Neural cell (in vitro differentiated cells): ENCODE measurements at regions not wholly inside any gene's neighbourhood (a gene's known extent, or its start where the extent isn't known, plus 50 kb on each side); places are given as distances from the start of the nearest gene placed in this dataset.

Source experiments
- H2AFZ ChIP-seq: fragments of 200-600, 300-800 bp; sonication (generic), shearing (Covaris generic); 2 replicates; pipeline ENCODE4 v1.6.0; 2014; ENCODE audit warnings: low read depth, mild to moderate bottlenecking, antibody characterized with exemption, low read length, moderate library complexity
- H3F3A ChIP-seq: fragments of 200-600 bp; shearing (Covaris generic); 2 replicates; pipeline ENCODE4 v1.6.1; 2016; ENCODE audit warnings: mild to moderate bottlenecking, moderate library complexity, mixed read lengths, antibody characterized with exemption, low read length; ENCODE audit not compliant: insufficient read depth, poor library complexity, severe bottlenecking
- H3K27ac ChIP-seq: fragments of 200-600, 300-800 bp; sonication (generic), shearing (Covaris generic); 2 replicates; pipeline ENCODE4 v1.5.1; 2014; ENCODE audit warnings: mild to moderate bottlenecking, low read length, moderate library complexity
- H3K27me3 ChIP-seq: fragments of 300-800, 200-600 bp; sonication (generic), shearing (Covaris generic); 2 replicates; pipeline ENCODE4 v1.6.0; 2014; ENCODE audit warnings: mild to moderate bottlenecking, low read depth, low read length, moderate library complexity; ENCODE audit not compliant: insufficient read depth
- H3K36me3 ChIP-seq: fragments of 300-800, 200-600 bp; sonication (generic), shearing (Covaris generic); 2 replicates; pipeline ENCODE4 v1.5.1; 2014; ENCODE audit warnings: mild to moderate bottlenecking, antibody characterized with exemption, low read length, moderate library complexity; ENCODE audit not compliant: insufficient read depth
- H3K4me2 ChIP-seq: fragments of 300-800, 200-600 bp; sonication (generic), shearing (Covaris generic); 2 replicates; pipeline ENCODE4 v1.6.0; 2014; ENCODE audit warnings: mild to moderate bottlenecking, low read length
- H3K4me3 ChIP-seq: fragments of 300-800, 200-600 bp; sonication (generic), shearing (Covaris generic); 2 replicates; pipeline ENCODE4 v1.5.1; 2014; ENCODE audit warnings: mild to moderate bottlenecking, low read length, moderate library complexity
- H3K79me2 ChIP-seq: fragments of 200-600 bp; shearing (Covaris generic); replicated peaks from 2 replicates; pipeline ENCODE4 v1.6.0; 2014; ENCODE audit warnings: mild to moderate bottlenecking, low read length, moderate library complexity; ENCODE audit not compliant: insufficient read depth
- H3K9ac ChIP-seq: fragments of 300-800, 200-600 bp; sonication (generic), shearing (Covaris generic); 2 replicates; pipeline ENCODE4 v1.6.1; 2016; ENCODE audit warnings: mild to moderate bottlenecking, low read length, mixed read lengths
- H3K9me2 ChIP-seq: fragments of 200-600 bp; shearing (Covaris generic); 2 replicates; pipeline ENCODE4 v1.6.1; 2016; ENCODE audit warnings: mild to moderate bottlenecking, low read length, mixed read lengths; ENCODE audit not compliant: insufficient read depth
- H3K9me3 ChIP-seq: fragments of 200-600, 300-800 bp; sonication (generic), shearing (Covaris generic); 2 replicates; pipeline ENCODE4 v1.6.1; 2016; ENCODE audit warnings: mild to moderate bottlenecking, mixed run types, low read length, moderate library complexity, mixed read lengths
- H4K20me1 ChIP-seq: fragments of 200-600 bp; shearing (Covaris generic); 2 replicates; pipeline ENCODE4 v1.6.1; 2016; ENCODE audit warnings: mild to moderate bottlenecking, mixed run types; ENCODE audit not compliant: insufficient read depth
- EP300 ChIP-seq: fragments of 450-650 bp; conservative IDR thresholded peaks from 2 replicates; pipeline ENCODE4 v1.6.1; 2014; ENCODE audit warnings: antibody characterized with exemption, mild to moderate bottlenecking, moderate library complexity; ENCODE audit not compliant: poor library complexity, severe bottlenecking
- EZH2 ChIP-seq: fragments of 200-600, 300-800 bp; shearing (Covaris generic), sonication (generic); IDR thresholded peaks from 2 replicates; pipeline ENCODE4 v1.6.1; 2014; ENCODE audit warnings: antibody characterized with exemption, low read length, borderline replicate concordance, mild to moderate bottlenecking; ENCODE audit not compliant: insufficient read depth, poor library complexity, severe bottlenecking
- MXI1 ChIP-seq: fragments of 450-650 bp; conservative IDR thresholded peaks from 2 replicates; pipeline ENCODE4 v1.6.1; 2014; ENCODE audit warnings: antibody characterized with exemption, mild to moderate bottlenecking; ENCODE audit not compliant: poor library complexity, severe bottlenecking
- POLR2AphosphoS5 ChIP-seq: IDR thresholded peaks from 2 replicates; pipeline ENCODE4 v1.6.1; 2012
- RAD21 ChIP-seq: fragments of 450-650 bp; conservative IDR thresholded peaks from 2 replicates; pipeline ENCODE4 v1.6.1; 2014; ENCODE audit warnings: antibody characterized with exemption, mild to moderate bottlenecking, moderate library complexity
- SMC3 ChIP-seq: fragments of 450-650 bp; conservative IDR thresholded peaks from 2 replicates; pipeline ENCODE4 v1.6.1; 2014; ENCODE audit warnings: antibody characterized with exemption, mild to moderate bottlenecking, moderate library complexity; ENCODE audit not compliant: poor library complexity
- TAF1 ChIP-seq: IDR thresholded peaks from 2 replicates; pipeline ENCODE4 v1.6.1; 2012; ENCODE audit warnings: low read depth
- TF ChIP-seq, protein P1 (sequence below): fragments of 450-650 bp; IDR thresholded peaks from 2 replicates; pipeline ENCODE4 v1.5.1; 2014; ENCODE audit warnings: antibody characterized with exemption, mild to moderate bottlenecking, moderate library complexity; ENCODE audit not compliant: poor library complexity, severe bottlenecking
- TF ChIP-seq, protein P2 (sequence below): IDR thresholded peaks from 2 replicates; pipeline ENCODE4 v1.6.1; 2012; ENCODE audit warnings: borderline replicate concordance

DNA sequence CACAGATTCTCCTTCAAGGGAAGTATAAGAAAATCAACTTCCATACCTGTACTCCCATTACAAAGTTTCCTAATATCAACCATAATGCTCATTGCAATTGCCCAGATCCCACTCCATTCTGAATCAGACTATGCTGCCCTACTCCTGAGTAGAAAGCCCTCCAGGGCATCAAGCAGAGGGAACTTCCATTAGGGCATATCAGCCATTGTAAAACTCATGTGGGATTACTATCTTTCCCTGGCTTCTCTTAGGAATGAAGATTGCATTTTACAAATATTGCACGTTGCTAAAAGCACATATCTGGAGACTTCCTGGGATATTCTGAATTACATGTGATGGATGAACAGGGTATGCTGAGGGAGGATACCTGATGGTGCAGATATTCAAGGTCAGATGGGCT is 263.2 kb downstream of the FOXA2 start:
- no peaks in the 10 kb centered on the region for H3K9me2 ChIP-seq
- H3K27me3 ChIP-seq = peaks cover 4% of the 10 kb centered on the region
- no peaks in the 10 kb centered on the region for H3K79me2 ChIP-seq
- no peaks in the 10 kb centered on the region for H4K20me1 ChIP-seq
- no peak for TF ChIP-seq TAF1
- TF ChIP-seq SMC3 = no peak
- TF ChIP-seq, protein P1, sequence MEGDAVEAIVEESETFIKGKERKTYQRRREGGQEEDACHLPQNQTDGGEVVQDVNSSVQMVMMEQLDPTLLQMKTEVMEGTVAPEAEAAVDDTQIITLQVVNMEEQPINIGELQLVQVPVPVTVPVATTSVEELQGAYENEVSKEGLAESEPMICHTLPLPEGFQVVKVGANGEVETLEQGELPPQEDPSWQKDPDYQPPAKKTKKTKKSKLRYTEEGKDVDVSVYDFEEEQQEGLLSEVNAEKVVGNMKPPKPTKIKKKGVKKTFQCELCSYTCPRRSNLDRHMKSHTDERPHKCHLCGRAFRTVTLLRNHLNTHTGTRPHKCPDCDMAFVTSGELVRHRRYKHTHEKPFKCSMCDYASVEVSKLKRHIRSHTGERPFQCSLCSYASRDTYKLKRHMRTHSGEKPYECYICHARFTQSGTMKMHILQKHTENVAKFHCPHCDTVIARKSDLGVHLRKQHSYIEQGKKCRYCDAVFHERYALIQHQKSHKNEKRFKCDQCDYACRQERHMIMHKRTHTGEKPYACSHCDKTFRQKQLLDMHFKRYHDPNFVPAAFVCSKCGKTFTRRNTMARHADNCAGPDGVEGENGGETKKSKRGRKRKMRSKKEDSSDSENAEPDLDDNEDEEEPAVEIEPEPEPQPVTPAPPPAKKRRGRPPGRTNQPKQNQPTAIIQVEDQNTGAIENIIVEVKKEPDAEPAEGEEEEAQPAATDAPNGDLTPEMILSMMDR = no peak
- no peak for TF ChIP-seq EP300
- TF ChIP-seq, protein P2, sequence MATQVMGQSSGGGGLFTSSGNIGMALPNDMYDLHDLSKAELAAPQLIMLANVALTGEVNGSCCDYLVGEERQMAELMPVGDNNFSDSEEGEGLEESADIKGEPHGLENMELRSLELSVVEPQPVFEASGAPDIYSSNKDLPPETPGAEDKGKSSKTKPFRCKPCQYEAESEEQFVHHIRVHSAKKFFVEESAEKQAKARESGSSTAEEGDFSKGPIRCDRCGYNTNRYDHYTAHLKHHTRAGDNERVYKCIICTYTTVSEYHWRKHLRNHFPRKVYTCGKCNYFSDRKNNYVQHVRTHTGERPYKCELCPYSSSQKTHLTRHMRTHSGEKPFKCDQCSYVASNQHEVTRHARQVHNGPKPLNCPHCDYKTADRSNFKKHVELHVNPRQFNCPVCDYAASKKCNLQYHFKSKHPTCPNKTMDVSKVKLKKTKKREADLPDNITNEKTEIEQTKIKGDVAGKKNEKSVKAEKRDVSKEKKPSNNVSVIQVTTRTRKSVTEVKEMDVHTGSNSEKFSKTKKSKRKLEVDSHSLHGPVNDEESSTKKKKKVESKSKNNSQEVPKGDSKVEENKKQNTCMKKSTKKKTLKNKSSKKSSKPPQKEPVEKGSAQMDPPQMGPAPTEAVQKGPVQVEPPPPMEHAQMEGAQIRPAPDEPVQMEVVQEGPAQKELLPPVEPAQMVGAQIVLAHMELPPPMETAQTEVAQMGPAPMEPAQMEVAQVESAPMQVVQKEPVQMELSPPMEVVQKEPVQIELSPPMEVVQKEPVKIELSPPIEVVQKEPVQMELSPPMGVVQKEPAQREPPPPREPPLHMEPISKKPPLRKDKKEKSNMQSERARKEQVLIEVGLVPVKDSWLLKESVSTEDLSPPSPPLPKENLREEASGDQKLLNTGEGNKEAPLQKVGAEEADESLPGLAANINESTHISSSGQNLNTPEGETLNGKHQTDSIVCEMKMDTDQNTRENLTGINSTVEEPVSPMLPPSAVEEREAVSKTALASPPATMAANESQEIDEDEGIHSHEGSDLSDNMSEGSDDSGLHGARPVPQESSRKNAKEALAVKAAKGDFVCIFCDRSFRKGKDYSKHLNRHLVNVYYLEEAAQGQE = no peak
- TF ChIP-seq RAD21 = no peak
- H3K9ac ChIP-seq = no peak overlapping the region
- no peaks in the 10 kb centered on the region for H3K36me3 ChIP-seq
- no peaks in the 10 kb centered on the region for H3F3A ChIP-seq
- no peak overlapping the region for H3K4me2 ChIP-seq
- no peaks in the 10 kb centered on the region for H3K9me3 ChIP-seq
- H3K27ac ChIP-seq = no peak overlapping the region
- no peak overlapping the region for H2AFZ ChIP-seq
- H3K4me3 ChIP-seq = no peak overlapping the region

DNA sequence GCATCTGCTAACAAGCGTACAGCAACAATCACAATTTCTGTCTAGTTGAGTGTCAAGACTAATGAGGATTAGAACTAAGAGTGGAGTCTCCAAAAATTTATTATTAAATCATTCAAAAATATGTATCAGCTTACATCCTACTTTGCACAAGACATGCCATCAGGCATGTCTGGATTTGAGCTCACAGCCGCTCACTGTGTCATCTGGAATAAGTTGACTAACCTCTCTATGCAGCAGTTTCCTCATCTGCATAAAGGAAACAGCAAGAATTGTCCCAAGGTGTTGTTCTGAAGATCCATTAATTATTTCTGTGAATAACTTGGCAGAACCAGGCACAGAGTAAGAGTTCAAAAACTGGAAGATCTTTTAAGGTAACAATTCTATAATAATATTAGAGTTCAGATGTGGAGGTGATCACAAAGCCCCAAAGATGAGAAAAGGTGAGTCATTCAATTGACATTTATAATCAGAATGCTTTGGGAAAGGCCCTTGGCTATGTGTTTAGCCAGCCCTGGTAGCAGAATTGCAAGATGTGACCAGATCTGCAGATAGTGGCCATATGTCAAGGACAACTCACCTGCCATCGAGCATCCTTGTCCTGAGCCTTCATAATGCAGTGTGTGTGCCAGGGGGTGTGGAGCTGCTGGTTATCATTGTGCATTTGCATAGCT is 264.0 kb downstream of the FOXA2 start:
- Histone ChIP-seq H3K9me3 (no peaks in the 10 kb centered on the region), H2AFZ (no peak overlapping the region), H3K79me2 (no peaks in the 10 kb centered on the region), H4K20me1 (no peaks in the 10 kb centered on the region), H3K4me3 (no peak overlapping the region), H3K36me3 (no peaks in the 10 kb centered on the region), H3K9ac (no peak overlapping the region), H3K4me2 (no peak overlapping the region), H3K9me2 (no peaks in the 10 kb centered on the region), H3F3A (no peaks in the 10 kb centered on the region), H3K27ac (no peak overlapping the region), H3K27me3 (peaks cover 4% of the 10 kb centered on the region)
- TF ChIP-seq EZH2 (no peak), MXI1 (no peak), SMC3 (no peak), EP300 (no peak), TAF1 (no peak), POLR2AphosphoS5 (no peak)
- TF ChIP-seq, protein P2 = no peak
- TF ChIP-seq, protein P1 = no peak
